Urothelium cell line (cell line): ENCODE measurements at regions not wholly inside any gene's neighbourhood (a gene's known extent, or its start where the extent isn't known, plus 50 kb on each side); places are given as distances from the start of the nearest gene placed in this dataset.

Experiments used
- DNase-seq: peaks from one replicate; pipeline ENCODE4 v3.0.0; 2011; ENCODE audit warnings: low spot score, mixed read lengths
- FAIRE-seq: peaks from 2 replicates; lab custom pipeline; 2011; peaks lifted over from hg19 to GRCh38; lab: Jason Lieb, UNC

- FAIRE-seq (no peak), DNase-seq (no peak)
These were observed 54.5 kb downstream of the ADRA2A start for GRCh38 chr10:111131168-111131799.

- DNase-seq: no peak
- no peak for FAIRE-seq
These were observed 60.2 kb downstream of the ADRA2A start for GRCh38 chr10:111137007-111137406.

- FAIRE-seq: no peak
- no peak for DNase-seq
These were observed 60.8 kb downstream of the ADRA2A start for GRCh38 chr10:111137587-111137986.

DNA sequence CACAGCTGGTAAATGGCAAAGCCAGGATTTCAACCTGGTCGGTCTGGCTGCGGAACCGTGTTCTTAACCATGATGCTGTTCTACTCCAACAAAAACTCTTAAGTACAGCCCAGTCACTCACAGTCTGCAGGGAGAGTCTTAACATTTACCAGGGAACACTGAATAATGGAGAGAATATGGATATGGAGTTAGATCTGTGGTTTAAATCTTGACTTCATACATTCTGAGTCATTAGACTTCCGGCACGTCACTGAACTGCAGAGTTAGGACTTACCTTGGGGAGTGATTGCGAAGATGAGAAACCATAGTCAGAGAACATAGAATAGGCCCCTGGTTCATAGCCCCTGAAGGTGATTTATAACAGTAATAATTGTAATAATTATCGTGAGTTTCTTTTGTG lies 61.7 kb downstream of the ADRA2A start:
- FAIRE-seq (no peak), DNase-seq (no peak)

DNA sequence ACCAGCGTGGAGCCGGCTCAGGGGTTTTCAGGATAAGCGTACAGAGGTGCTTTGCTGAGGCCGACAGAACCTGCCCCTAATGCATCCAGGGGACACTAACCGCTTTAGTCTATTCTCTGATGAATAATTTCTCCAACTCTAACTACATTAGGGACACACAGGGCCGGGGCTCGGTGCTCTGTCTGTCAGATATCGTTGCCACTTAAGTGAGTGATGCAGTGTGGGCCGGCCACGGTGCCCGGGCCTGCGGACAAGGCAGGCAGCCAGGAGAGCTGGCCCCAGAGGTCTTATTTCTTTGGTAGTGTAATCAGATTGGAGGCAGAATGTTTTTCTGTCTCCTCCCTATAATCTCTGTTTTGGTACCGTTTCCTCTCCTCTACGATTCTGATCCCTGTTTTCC lies 62.7 kb downstream of the ADRA2A start:
- no peak for FAIRE-seq

GRCh38 chr10:111142092-111142768 lies 65.4 kb downstream of the ADRA2A start:
- DNase-seq (no peak), FAIRE-seq (no peak)

More for the DNA sequence above, 62.7 kb downstream of the ADRA2A start:
- DNase-seq: no peak

DNA sequence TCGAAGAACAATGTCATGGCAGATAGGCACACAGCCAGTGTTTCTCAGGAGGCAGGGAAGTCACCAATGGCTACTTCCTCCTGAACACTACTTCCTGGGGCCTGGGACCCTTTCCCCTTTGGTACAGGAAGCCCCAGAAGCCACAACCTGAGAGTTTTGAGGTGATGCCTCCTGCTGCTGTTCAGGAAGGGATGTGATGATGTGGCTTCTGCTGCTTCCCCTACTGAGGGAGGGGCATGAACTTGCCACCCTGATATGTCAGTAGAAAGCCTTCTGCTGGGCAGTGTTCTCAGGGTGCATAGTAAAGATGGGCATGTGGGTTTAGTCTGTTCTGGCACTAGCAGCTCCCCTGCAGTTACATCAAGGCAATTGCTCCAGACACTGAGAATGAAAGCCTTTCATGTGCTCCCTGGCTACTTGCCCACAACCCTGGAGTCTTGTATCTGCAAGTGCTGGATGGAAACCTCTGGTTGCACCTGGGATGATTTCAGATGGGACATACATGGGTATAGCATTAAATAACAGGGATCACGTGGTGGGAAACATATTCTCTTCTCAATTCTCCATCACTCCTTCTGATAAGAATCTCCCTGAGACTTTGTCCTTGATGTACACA lies 69.3 kb downstream of the ADRA2A start:
- DNase-seq: no peak

DNA sequence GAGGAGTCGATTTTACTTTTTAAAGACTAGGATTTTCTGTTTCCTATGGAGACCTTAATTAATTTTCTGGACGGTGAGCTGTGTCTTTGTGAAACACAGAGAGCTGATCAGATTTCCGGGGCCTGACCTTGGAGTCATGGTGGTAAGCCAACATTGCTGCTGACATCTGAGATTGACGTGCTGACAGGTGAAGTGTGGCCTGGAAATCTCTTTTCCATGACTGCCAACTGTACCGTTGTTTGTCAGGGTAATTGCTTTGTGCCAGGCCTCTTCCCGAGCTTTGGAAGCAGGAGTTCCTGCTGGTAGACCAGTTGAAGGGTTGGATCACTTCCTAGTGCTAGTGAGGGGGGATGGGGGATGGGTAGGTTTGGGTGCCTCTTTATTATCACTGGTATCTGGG lies 71.2 kb downstream of the ADRA2A start:
- FAIRE-seq (no peak), DNase-seq (no peak)

More for the DNA sequence above, 69.3 kb downstream of the ADRA2A start:
- no peak for FAIRE-seq

GRCh38 chr10:111148440-111148839 lies 71.6 kb downstream of the ADRA2A start:
- no peak for DNase-seq
- FAIRE-seq: no peak

GRCh38 chr10:111150691-111151090 lies 73.9 kb downstream of the ADRA2A start:
- FAIRE-seq: no peak
- no peak for DNase-seq

- no peak for FAIRE-seq
- no peak for DNase-seq
These were observed 74.9 kb downstream of the ADRA2A start for GRCh38 chr10:111151595-111152307.

DNA sequence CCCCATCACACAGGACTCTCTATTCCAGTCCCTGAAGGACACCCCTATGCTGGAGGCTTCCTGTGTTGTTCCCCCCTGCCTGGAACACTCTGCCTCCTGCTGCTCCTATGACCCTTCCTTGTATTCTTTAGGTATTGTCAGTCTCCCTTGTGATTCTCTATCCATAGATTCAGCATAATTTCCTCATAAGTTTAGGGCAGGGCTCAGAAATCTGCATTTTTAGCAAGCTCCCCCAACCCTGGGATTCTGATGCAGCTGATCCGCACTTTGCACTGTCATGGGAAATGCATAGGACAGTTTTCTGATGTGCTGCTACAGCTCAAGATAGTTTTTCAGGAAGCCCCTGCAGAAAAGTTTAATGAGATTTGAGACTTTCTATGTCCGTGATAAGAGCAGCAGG lies 79.9 kb downstream of the ADRA2A start:
- FAIRE-seq (no peak), DNase-seq (no peak)

- FAIRE-seq (no peak), DNase-seq (no peak)
These were observed 81.8 kb downstream of the ADRA2A start for GRCh38 chr10:111158595-111158994.

DNA sequence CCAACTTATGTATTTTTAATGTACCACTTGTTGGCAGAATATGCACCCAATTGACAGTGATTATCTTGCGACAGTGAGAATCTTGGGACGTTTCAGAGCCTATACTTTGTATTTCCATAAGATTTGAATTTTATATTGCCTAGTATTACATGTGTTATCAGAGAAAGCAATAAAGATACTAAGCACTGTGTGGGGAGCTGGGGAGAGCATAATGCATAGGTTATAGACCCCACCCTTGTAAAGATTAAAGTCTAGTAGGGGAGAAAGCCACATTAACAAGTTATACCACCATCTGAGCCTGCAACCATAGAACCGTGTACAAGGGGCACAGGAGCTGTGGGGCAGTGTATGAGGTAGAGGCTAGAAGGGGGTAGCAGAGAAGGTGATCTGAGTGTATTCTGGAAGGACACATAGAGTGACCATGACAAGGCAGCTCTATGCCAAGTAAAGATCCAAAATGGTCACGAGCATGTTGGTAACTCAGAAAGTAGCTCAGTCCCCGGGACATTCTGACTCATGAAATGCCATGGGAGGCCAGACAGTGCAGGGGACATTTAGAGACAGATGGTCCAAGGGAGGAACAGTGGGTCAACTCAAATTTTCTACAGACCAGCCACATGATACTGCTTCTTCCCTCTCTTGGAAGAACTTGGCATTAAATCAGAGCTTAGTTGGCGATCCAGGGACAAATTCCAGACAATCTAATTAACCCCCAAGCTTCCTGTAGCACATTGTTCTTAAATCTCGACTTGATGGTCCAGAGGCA lies 84.5 kb downstream of the ADRA2A start:
- DNase-seq: no peak
- no peak for FAIRE-seq

- FAIRE-seq (no peak), DNase-seq (no peak)
These were observed 94.4 kb downstream of the ADRA2A start for GRCh38 chr10:111171183-111171582.

DNA sequence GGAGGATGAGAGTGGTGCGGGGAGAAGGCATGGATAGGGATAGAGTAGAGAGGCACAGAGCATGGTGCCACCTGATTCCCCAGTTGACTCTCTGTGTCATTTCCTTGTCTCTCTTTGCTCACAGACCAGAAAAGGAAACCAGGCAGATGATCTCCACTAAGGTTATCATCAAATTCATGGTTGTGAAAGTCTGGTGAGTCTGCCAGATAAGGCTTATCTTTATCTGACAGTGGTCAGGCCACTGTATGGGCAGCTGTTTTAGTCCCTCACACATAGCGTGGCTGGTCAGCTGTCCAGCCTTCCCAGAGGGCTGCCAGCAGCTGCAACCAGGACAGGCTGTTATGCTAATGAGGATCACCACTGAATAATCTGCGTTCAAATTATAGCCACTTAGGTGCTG lies 99.0 kb downstream of the ADRA2A start:
- DNase-seq (no peak), FAIRE-seq (no peak)

- DNase-seq: no peak
These were observed 100.5 kb downstream of the ADRA2A start for GRCh38 chr10:111177379-111177778.

DNA sequence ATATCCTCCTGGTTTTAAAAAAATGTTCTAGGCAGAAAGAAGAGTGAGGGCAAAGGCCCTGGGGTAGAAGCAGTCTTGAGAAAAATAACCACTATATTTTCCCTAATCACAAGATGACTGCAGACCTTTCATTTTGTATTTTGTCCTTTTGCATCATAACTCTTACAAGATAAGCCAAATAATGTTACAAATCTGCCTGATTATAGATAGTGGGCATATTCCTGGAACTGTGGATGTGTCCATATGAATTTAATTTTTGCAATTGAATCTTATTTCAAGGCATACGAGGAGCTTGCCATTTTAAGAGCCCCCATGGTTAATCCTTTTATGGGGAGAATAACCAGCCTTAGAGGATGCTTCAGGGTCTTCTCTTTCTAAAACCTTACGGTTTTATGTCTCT lies 102.7 kb downstream of the ADRA2A start:
- DNase-seq (no peak), FAIRE-seq (no peak)

More at GRCh38 chr10:111177379-111177778, 100.5 kb downstream of the ADRA2A start:
- FAIRE-seq: no peak

DNA sequence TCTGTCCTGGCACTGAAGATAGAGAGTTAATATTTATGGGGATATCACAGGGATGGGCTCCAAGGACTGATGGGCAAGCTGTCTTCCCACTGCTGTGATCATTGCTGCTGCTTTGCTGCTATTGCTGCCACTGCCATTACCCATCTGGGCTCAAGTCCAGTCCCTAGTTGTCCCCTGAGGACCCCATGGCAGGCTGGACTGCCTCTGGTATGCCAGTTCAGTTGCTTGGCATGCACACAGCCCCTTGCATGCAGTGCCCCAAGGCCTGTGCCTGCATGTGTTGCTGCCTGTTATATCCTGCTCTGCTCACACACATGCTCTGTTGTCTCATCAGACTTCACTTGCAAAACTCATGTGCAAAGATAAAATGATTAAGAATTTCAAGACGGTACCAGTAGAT lies 109.5 kb downstream of the ADRA2A start:
- no peak for FAIRE-seq
- DNase-seq: no peak

DNA sequence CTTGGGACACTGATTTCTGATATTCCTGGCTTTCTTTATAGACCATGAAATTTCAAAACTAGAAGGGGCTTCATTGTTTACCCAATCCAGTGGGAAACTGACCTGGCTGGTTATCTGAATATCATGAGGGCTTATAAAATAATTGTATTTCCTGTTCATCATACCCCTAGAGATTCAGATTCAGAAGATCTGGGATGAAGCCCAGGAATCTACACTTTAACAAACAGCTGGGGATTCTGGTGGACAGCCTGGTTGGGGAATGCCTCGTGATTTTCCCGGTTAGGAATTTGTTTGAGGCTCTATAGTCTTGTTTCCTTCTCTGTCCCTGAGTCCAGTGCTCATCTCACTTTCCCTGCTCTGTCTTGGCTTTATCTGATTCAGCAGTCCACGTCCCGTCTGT lies 110.3 kb downstream of the ADRA2A start:
- DNase-seq: no peak
- FAIRE-seq: no peak

DNA sequence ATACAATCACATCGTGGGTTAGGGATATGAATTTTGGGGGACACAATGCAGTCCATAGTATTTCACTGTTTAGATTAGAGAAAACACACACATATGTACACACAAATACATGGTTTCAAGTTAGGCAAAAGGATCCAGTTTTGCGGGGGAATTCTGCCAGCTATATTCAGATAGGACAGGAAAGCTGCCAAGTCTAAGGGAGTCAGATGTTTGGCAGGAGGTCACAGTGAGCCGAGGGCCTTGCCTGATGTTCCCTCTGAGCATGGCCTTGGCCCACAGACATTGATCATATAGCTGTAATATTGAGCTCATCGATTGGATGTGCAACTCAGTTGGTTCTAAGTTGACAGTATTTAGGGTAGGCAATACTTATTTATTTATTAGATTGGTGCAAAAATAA lies 122.8 kb downstream of the ADRA2A start:
- no peak for FAIRE-seq
- DNase-seq: no peak
